Activated CD4-positive, alpha-beta T cell treated with anti-CD3 and anti-CD28 coated beads for 24 hours (primary cell): ENCODE measurements at regions not wholly inside any gene's neighbourhood (a gene's known extent, or its start where the extent isn't known, plus 50 kb on each side); places are given as distances from the start of the nearest gene placed in this dataset.
A peak's percentile ranks its signal among the peaks of the same experiment; 100 is the strongest.
"Not testable (repeated sequence)": the region's sequence is repeated elsewhere in the genome, so short reads cannot be mapped to it uniquely, and the experiment has no call there.

Experiments used
- DNase-seq, 2 donors: peaks; one replicate each; pipeline ENCODE4 v3.0.0-alpha.2; 2020; ENCODE audit warnings: low read depth in 2 of 2

DNA sequence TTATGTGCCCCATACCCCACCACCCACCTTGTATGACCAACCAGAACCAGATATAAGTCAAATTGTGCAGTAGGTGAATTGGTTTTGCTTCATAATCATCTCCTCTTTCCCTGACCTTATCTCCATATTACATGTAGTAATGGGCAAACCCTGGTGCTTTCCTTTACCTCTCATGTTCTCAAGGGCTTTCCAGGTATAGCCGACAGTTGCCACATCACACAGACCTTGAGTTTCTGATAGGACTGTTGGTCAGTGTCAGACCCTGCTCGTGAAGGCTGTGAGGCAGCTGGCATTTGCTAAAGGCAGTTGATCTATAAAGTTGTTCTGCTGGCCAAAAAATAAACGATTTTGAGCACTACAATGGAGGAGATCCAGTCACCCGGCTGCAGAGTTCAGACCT is 145.9 kb downstream of the ALX1 start:
- DNase-seq, result no peak

DNA sequence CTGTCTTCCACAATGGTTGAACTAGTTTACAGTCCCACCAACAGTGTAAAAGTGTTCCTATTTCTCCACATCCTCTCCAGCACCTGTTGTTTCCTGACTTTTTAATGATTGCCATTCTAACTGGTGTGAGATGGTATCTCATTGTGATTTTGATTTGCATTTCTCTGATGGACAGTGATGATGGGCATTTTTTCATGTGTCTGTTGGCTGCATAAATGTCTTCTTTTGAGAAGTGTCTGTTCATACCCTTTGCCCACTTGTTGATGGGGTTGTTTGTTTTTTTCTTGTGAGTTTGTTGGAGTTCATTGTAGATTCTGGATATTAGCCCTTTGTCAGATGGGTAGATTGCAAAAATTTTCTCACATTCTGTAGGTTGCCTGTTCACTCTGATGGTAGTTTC is 153.1 kb downstream of the ALX1 start:
- DNase-seq, result not testable (repeated sequence)

DNA sequence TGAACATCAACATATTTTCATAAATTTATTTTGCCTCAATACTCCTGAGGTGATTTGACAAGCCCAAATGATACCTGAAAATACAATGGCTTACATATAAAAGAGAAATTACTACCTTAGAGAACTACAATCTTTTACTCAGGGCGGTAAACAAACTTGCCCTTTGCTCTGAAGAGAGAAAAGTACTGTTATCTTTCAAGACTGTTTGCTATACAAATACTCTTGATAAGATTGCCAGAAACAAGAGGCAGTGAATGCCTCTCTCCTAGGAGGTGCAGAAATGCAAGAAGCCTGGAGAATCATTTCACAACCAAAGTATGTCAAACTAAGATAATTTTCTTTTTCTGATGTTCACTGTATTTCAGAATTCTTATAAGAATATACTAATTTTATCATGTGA is 160.3 kb downstream of the ALX1 start:
- no peak for DNase-seq

- DNase-seq, result no peak
These were observed 161.0 kb downstream of the ALX1 start for GRCh38 chr12:85441025-85441424.

- DNase-seq, result no peak
These were observed 161.7 kb downstream of the ALX1 start for GRCh38 chr12:85441741-85442140.

- DNase-seq, result no peak
These were observed 165.3 kb downstream of the ALX1 start for GRCh38 chr12:85445060-85445938.

DNA sequence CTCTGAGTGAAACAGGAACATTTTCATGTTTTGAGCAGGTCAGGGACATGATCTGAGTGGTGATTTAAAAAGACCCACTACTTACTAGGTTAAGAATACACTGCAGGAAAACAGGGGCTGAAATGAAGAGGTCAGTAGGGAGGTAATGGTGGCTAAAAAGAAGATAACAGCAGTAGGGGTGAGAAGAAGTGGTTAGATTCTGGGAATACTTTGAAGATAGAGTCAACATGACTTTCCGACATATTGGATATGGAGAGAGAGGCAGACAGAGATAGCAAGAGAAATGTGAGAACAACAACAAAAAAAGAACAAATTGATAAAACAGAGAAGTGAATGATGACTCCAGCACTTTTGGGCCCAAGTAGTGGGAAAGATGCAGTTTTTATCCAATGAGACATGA is 168.0 kb downstream of the ALX1 start:
- no peak for DNase-seq

DNA sequence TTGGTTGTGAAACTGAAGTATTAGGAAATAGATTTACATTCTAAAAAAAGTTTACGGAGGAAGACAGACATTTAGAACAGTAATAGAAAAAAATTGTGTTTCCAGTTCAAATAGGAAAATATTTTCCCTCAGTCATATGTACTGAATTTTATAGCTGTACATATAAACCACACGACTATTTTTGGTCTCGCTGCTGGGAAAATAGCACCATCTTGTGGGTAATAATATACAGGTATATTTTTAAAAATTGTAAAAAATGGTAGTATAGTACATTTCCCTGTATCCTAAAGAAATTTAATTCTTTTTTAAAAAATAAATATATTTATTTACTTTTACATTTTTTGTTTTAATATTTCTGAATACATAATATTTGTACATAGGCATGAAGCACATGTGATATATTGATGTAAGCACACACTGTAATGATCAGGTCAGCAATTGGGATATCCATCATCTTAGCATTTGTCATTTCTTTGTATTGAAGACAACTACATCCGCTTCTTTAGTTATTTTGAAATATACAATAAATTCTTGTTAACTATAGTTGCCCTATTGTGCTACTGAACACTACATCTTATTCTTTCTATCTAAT is 168.6 kb downstream of the ALX1 start:
- no peak for DNase-seq

DNA sequence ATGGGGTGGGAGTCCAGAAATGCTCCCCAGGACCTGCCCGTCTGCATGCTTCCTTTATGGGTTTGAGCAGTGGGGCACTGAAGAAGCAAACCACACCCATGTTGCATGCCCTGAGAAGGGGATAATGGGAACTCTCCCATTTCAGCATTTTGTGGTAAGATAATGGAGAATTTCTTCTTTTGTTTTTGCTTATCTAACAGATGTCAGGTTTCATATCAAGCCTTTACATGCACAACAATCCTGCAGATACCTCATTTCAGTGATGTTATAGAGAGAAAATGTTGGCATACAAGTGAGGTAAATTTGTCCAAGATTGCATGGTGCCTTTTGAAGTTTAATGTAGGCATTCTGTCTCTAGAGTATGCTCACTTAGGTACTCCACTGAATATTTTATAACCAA is 177.0 kb downstream of the ALX1 start:
- DNase-seq, result no peak

DNA sequence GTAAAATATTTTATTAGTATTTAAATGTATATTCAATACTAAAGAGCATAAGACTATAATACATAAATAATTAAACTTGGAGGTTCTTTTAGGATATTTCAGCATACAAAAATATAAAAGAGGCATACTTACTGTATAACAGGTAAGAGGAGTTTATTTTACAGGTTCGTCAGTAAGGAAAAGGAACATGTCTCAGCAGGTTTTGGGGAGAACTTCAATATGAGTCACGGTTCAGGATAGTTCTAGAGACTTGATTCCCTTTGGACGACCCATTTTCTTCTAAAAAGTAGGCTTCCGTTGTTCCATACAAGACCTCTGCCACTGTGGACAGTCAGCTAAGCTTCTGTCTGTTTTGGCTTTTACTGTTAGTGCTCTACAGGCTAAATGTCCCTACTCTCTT is 181.1 kb downstream of the ALX1 start:
- DNase-seq, result no peak

GRCh38 chr12:85462888-85463287 is 182.9 kb downstream of the ALX1 start:
- no peak for DNase-seq

DNA sequence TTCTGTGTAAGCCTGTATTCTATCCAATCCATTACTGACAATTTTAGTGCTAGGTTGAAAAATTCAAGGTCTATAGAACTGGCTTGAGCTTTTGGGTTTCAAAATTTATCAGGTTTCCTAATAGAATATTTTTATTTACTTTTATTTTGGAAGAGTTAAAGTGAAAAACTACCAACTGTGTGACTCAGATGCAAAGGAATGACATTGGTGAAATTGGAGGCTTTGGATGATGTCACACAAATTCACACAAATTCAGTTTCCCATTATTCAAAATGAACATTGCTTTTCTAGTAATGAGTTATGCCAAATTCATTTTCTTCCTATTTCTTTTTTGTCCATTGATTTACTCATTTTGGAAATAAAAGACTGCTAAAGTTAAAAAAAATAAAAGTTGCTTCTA is 186.9 kb downstream of the ALX1 start:
- no peak for DNase-seq

DNA sequence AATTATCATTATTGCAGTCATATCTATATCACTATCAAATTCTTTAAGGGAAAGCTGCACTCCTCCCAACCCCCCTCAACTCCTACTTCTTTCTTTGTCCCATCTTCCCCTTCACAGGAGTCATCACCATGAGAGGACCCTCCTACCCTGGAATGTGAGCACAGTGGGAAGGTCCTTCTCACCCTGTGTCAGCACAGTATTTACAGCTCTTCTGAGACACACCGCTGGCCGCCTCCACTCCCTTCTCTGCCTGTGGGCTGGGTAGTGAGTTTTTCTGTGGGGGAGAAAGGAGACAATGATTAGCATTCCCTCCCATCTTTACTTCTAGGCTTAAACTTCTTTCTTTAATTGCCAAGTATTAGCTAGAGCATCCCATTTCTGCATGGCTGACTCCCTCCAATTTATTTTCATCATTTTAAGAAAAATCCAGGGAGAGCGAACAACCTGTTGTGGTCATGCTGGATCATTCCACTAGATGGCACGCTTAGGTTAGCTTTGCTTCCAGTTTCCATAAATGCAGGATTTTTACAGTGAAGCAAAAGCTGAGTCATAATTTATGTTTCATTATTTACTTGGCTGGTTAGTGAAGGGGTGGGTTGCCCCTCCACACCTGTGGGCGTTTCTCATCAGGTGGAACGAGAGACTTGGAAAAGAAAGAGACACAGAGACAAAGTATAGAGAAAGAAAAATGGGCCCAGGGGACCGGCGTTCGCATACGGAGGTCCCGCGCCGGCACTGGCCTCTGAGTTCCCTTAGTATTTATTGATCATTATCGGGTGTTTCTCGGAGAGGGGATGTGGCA is 188.5 kb downstream of the ALX1 start:
- DNase-seq, result peak; percentile 3 to 6

- DNase-seq, result not testable (repeated sequence)
These were observed 189.4 kb downstream of the ALX1 start for GRCh38 chr12:85469158-85470086.

DNA sequence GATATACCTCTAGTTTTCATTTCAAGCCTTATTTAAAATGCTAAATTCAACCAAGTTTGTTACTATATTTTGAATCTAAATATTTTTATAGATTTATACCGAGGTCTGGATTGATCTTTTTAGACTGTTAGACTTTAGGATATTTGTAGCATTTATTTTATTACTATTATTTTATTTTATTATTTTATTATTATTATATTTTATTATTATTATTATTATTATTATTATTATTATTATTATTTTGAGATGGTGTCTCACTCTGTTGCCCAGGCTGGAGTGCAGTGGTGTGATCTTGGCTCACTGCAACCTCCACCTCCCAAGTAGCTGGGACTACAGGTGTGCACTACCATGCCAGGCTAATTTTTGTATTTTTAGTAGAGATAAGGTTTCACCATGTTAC is 195.3 kb downstream of the ALX1 start:
- DNase-seq, result not testable (repeated sequence)

DNA sequence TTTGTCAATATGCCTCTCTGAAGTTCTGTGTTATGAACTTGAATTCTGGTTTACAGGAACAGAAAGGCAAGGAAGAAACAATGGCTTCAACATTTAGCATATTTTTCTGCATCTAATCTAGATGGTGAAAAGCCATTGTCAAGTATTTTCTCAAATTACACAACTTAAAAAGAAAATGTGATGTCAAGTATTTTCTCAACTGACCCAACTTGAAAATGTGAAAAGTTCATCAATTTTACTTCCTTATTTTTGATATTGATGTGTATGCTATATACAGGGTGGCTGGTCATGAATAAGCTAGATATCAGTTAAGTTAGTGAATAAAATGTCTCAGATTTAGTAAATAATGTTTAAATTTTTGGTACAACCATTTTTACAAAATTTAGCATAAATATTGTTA is 196.7 kb downstream of the ALX1 start:
- DNase-seq, result no peak

DNA sequence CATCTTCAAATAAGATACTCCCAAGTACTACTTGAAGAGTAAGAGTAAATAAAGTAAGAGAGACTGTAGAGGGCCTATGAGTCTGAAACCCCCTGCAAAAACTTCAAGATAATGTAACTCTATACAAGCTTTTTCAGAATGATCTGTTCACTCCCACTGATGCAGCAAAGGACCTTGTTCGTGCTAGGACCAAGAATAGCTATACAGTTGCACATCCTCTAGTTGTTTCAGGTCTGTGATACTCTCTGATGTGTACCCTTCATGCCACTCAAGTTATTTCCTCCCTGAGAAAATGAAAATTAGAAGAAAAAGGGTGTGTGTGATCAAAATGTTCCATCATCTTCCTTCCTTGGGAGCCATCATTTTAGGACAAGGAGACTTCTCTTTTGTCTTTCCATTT is 204.4 kb downstream of the ALX1 start:
- DNase-seq, result no peak

- no peak for DNase-seq
These were observed 209.2 kb downstream of the ALX1 start for GRCh38 chr12:85489194-85489593.

GRCh38 chr12:85504164-85504563 is 224.1 kb downstream of the ALX1 start:
- DNase-seq, result no peak

DNA sequence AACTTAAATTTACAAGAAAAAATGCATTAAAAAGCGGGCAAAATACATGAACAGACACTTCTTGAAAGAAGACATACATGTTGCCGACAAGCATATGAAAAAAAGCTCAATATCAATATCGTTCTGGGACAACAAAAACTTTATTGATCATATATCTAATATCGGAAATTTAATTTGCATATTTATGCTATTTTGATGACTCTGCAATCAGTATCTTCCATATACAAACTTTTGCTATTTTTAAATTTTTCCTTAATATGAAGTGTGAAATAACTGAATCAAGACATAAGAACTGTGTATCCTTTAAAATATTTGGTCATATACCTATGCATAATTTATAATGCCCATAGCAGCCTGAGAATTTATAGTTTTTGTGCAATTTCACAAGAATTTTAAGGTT is 224.6 kb downstream of the ALX1 start:
- no peak for DNase-seq

- DNase-seq, result no peak
These were observed 227.4 kb downstream of the ALX1 start for GRCh38 chr12:85507456-85507855.
